ENCODE measurements at regions not wholly inside any gene's neighbourhood (a gene's known extent, or its start where the extent isn't known, plus 50 kb on each side); places are given as distances from the start of the nearest gene placed in this dataset.

GRCh38 chr4:124188595-124188994 is 523.9 kb downstream of the ANKRD50 start:
- TF ChIP-seq CTCF (IDR thresholded peaks at IDR 0.05; ENCODE audit: low read length) (no peak), EZH2 (IDR thresholded peaks at IDR 0.05; ENCODE audit: borderline replicate concordance, low read length) (no peak)
